ENCODE measurements at regions not wholly inside any gene's neighbourhood (a gene's known extent, or its start where the extent isn't known, plus 50 kb on each side); places are given as distances from the start of the nearest gene placed in this dataset.

DNA sequence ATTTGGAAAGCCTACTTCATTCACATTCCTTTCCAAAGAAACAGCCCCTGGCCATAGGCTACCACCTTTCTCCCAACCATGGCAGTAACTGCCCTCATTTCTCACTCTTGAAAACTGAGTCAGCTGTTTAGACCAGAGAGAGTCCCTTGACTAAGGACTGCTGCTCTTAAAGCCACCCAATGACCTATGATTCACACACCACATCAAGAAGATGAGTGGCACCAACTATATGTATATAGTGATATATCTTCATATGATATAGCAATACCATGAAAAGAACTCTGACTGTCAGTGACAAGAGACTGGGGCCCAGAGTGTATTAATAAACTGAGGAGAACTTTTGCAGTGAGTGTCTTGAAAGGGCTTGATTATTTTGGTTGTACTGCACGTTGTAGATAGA is 404.5 kb upstream of the ASIC2 start:
- Histone ChIP-seq H3K4me2 (replicated peaks; ENCODE audit: extremely low read depth, low read length, poor library complexity, severe bottlenecking) (no peak overlapping the region), H3K27me3 (ENCODE audit: control insufficient read depth in 2 of 2, insufficient read depth in 2 of 2, low read length in 2 of 2) (peaks cover 6 to 7% of the 10 kb centered on the region in 2 donors), H3K79me2 (ENCODE audit: insufficient read depth, low read length) (no peaks in the 10 kb centered on the region), H3K4me1 (ENCODE audit: control insufficient read depth in 1 of 2, insufficient read depth in 2 of 2, low read length in 2 of 2) (no peaks in the 10 kb centered on the region), H2AFZ (ENCODE audit: insufficient read depth, low read depth, low read length, poor library complexity, severe bottlenecking) (no peak overlapping the region), H3K9me3 (replicated peaks in 1 of 2; ENCODE audit: control insufficient read depth in 1 of 2, insufficient read depth in 1 of 2, low read length in 2 of 2) (no peaks in the 10 kb centered on the region), H3K9ac (ENCODE audit: insufficient read depth, low read length, poor library complexity, severe bottlenecking) (no peak overlapping the region), H4K20me1 (ENCODE audit: insufficient read depth, low read length) (no peaks in the 10 kb centered on the region), H3K36me3 (replicated peaks in 1 of 2; ENCODE audit: control insufficient read depth in 1 of 2, insufficient read depth in 2 of 2, low read length in 2 of 2) (no peaks in the 10 kb centered on the region), H3K4me3 (replicated peaks in 1 of 3; ENCODE audit: low read depth in 2 of 3, low read length in 3 of 3) (no peak overlapping the region), H3K27ac (ENCODE audit: low read depth in 1 of 2, low read length in 2 of 2) (no peak overlapping the region)
- intact Hi-C loops (cut with micrococcal nuclease): no loop called here
- H3K36me3 Mint-ChIP-seq: no peaks in the 10 kb centered on the region
- no peak for DNase-seq
- no CpG with 5 or more reads among the region's 1 CpG for WGBS (ENCODE audit: insufficient coverage)
- no peak overlapping the region for H3K4me3 Mint-ChIP-seq
- H3K4me1 Mint-ChIP-seq: no peaks in the 10 kb centered on the region
- H3K9me3 Mint-ChIP-seq: no peaks in the 10 kb centered on the region
- no peak overlapping the region for H3K27ac Mint-ChIP-seq
- TF ChIP-seq, protein P1, sequence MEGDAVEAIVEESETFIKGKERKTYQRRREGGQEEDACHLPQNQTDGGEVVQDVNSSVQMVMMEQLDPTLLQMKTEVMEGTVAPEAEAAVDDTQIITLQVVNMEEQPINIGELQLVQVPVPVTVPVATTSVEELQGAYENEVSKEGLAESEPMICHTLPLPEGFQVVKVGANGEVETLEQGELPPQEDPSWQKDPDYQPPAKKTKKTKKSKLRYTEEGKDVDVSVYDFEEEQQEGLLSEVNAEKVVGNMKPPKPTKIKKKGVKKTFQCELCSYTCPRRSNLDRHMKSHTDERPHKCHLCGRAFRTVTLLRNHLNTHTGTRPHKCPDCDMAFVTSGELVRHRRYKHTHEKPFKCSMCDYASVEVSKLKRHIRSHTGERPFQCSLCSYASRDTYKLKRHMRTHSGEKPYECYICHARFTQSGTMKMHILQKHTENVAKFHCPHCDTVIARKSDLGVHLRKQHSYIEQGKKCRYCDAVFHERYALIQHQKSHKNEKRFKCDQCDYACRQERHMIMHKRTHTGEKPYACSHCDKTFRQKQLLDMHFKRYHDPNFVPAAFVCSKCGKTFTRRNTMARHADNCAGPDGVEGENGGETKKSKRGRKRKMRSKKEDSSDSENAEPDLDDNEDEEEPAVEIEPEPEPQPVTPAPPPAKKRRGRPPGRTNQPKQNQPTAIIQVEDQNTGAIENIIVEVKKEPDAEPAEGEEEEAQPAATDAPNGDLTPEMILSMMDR (IDR thresholded peaks at IDR 0.05): no peak
- peaks cover 0 to 13% (median 10%) of the 10 kb centered on the region in 3 donors for H3K27me3 Mint-ChIP-seq (ENCODE audit: low read depth in 3 of 3)

DNA sequence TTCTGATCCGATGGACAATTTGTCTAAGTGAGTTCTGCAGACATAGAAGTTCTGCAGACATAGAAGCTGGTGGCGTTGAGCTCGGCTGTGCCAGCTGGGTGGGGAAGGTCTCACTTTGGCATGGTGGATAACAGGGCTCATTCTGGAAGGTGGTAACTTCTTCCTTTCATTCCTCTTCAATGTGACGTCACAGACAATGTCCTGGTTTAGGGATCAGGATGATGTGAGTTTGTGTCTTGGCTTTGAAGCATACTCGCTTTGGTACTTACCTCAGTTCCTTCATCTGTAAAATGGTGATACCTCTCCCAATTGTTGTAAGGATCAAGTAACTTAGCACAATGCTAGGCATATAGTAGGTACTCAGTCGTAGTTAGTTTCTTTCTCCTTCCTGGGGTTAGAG is 408.8 kb upstream of the ASIC2 start:
- Histone ChIP-seq H3K4me1 (ENCODE audit: control insufficient read depth in 1 of 2, insufficient read depth in 2 of 2, low read length in 2 of 2) (no peaks in the 10 kb centered on the region), H3K27ac (ENCODE audit: low read depth in 1 of 2, low read length in 2 of 2) (no peak overlapping the region), H2AFZ (ENCODE audit: insufficient read depth, low read depth, low read length, poor library complexity, severe bottlenecking) (no peak overlapping the region), H3K9me3 (replicated peaks in 1 of 2; ENCODE audit: control insufficient read depth in 1 of 2, insufficient read depth in 1 of 2, low read length in 2 of 2) (no peaks in the 10 kb centered on the region), H4K20me1 (ENCODE audit: insufficient read depth, low read length) (no peaks in the 10 kb centered on the region), H3K4me3 (replicated peaks in 1 of 3; ENCODE audit: low read depth in 2 of 3, low read length in 3 of 3) (no peak overlapping the region), H3K4me2 (replicated peaks; ENCODE audit: extremely low read depth, low read length, poor library complexity, severe bottlenecking) (no peak overlapping the region), H3K9ac (ENCODE audit: insufficient read depth, low read length, poor library complexity, severe bottlenecking) (no peak overlapping the region), H3K27me3 (ENCODE audit: control insufficient read depth in 2 of 2, insufficient read depth in 2 of 2, low read length in 2 of 2) (peaks cover 2% of the 10 kb centered on the region in 2 donors), H3K79me2 (ENCODE audit: insufficient read depth, low read length) (no peaks in the 10 kb centered on the region), H3K36me3 (replicated peaks in 1 of 2; ENCODE audit: control insufficient read depth in 1 of 2, insufficient read depth in 2 of 2, low read length in 2 of 2) (no peaks in the 10 kb centered on the region)
- DNase-seq: no peak
- TF ChIP-seq, protein P1 (IDR thresholded peaks at IDR 0.05): no peak
- Mint-ChIP-seq H3K9me3 (peaks cover 0 to 7% (median 3%) of the 10 kb centered on the region in 7 donors), H3K4me1 (no peaks in the 10 kb centered on the region), H3K36me3 (no peaks in the 10 kb centered on the region), H3K4me3 (no peak overlapping the region), H3K27ac (no peak overlapping the region), H3K27me3 (ENCODE audit: low read depth in 3 of 3) (peaks cover 0 to 3% (median 2%) of the 10 kb centered on the region in 3 donors)
- intact Hi-C loops (cut with micrococcal nuclease): no loop called here
- WGBS (ENCODE audit: insufficient coverage): 100% methylated on average over 1 of the region's 6 CpGs

Measured in CD14-positive monocyte (primary cell).